ENCODE measurements at regions not wholly inside any gene's neighbourhood (a gene's known extent, or its start where the extent isn't known, plus 50 kb on each side); places are given as distances from the start of the nearest gene placed in this dataset.

- DNase-seq (ENCODE audit: low spot score): no peak
These were observed 161.9 kb upstream of the SPAG17 start for GRCh38 chr1:118346936-118347335.

GRCh38 chr1:118340928-118341910 is 156.2 kb upstream of the SPAG17 start:
- no peak for DNase-seq (ENCODE audit: low spot score)

- no peak for DNase-seq (ENCODE audit: low spot score)
These were observed 154.5 kb upstream of the SPAG17 start for GRCh38 chr1:118339400-118340124.

DNA sequence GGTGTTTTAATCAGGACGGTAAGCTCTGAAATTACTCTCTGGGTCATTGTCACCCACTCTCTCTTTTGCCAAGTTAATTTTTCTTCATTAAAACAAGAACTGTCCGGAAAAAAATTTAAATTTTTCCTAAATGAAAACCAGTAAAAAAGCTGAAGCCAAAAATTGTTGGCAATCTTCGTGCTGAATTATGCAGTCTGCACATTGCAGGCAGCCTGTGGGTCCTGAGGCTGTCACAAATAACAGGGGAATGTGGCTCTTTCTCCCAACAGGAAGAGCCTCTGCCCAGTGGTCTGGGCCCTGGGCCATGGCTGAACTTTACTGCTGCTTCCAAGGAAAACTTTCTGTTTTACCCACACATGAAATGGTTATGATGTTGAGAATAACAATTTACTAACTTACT is 153.9 kb upstream of the SPAG17 start:
- DNase-seq (ENCODE audit: low spot score): no peak

GRCh38 chr1:118337346-118337745 is 152.3 kb upstream of the SPAG17 start:
- DNase-seq (ENCODE audit: low spot score): no peak

DNA sequence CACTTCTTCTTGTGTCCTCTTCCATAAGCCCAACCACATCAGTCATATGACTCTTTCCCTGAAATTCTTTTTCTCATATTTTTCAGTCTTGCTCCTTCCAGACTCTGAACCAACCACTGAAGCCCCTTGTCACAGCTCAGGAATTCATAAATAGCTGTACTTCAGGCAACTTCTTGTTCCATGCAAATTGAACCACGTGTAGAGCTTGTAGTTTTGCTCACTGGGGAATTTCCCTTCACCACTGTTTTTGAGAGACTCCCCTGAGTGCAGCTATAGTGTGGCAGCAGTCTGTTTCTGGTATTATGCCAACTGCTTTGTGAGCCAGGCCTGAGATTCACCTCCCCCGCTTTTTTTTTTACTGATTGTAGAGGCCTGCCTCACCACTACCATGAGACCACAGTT is 150.3 kb upstream of the SPAG17 start:
- no peak for DNase-seq (ENCODE audit: low spot score)

DNA sequence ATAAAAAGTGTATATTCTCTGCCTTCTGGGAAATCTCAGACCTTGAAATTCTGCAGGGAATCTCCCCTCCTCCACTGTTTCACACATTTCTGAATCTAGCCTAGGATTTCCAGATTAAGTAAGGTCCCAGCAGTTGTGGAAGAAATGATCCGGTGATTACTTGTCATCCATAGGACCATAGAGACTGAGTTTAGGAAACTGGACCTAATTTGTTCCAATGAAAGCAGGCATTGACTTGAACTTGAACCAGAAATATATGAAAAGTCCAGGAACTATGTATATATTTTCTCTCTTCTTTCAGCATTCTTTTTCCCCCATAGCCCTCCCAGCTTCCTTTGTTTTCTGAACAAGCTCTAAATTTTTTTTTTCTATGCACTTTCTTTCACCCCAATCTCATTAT is 149.5 kb upstream of the SPAG17 start:
- no peak for DNase-seq (ENCODE audit: low spot score)

DNA sequence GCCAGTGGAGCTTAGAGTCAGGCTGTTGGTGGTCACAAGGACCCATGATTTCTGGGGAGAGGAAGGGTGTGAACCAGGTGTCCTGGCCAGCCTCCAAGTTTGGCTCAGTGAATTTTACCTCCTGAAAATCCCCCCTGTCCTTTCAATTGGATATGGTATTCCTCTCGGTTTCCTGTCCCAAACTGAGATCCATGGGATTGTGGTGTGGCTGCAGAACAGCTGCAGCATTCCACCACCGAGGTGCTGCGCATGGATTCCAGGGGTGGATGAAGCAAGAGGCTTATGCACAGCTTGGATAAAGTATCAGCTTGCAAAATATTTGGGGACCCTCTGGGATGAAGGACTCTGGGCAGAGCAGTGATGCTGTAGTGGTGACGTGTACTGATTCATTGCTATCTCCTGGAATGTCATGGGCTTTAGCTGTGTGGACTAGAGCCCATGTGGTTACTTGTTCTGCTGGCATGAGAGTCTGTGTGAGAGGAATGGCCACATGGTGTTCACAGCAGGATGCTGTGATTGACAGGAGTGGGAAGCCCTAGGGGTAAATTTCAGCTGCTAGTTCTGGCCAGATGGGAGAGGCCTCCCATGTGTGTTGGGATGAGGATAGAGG is 148.7 kb upstream of the SPAG17 start:
- DNase-seq (ENCODE audit: low spot score): no peak

- no peak for DNase-seq (ENCODE audit: low spot score)
These were observed 142.1 kb upstream of the SPAG17 start for GRCh38 chr1:118326960-118327629.

DNA sequence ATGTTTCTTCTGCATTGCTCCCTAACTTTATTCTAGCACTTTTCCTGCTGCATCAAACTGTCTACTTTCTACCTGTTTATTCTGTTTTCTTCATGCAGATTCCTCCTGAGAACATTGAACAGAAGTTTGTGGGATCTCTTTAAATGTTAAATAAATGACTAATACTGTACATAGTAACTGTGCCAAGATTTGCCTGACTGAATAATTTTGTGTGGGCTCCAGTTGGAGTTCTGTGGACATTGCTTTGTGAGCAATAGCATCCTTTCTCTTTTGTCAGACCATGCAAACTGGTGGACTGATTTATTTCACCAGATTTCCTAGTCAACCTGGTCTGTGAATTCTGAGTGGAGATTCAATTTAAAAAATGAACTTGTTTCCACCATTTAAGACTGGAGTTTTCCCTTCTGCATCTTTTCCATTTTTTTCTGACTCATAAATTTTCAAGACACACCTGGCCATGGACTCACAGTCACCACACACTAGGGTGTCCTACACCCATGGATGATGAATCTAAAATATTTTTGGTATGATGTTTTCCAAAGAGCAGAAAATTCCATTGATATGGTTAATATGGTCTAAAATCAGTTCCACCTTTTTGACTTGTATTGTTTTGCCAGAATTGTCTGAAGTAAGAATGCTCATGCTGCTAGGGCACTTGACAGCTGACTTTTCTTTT is 140.7 kb upstream of the SPAG17 start:
- DNase-seq (ENCODE audit: low spot score): no peak

DNA sequence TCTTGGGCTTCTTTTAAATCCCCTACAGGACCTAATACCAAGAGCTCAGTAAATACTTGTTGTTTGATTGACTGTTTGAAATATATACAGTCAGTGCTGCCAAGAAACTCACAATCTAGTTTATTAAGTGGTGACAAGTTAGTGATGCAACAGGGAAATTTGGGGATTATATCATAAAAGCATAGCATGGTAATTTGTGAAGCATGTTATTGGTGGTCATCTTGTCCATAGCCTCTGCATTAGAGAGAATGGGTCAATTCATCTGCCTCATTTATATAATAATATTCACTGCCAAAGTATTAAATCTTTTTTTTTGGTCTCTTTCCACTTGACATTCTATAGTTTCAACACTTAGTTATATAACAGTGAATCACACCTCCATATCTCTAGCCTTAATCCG is 138.2 kb upstream of the SPAG17 start:
- no peak for DNase-seq (ENCODE audit: low spot score)

DNA sequence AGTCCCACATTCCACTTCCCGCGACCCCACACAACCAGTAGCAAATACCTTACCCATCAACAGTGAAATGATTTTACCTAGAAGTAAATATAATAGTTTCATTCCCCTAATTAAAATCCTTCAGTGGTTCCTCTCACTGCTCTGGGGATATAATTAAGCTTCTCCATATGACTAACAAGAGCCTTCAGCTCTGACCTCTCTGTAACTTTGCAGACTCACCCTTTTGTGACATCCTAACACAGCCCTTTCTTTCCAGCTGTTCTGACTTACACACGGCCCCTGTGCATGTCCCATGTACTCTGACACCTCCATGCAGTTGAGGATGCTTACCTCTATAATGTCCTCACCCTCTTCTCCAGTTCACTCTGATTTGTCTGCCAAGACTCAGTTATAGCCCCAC is 137.3 kb upstream of the SPAG17 start:
- DNase-seq (ENCODE audit: low spot score): no peak

DNA sequence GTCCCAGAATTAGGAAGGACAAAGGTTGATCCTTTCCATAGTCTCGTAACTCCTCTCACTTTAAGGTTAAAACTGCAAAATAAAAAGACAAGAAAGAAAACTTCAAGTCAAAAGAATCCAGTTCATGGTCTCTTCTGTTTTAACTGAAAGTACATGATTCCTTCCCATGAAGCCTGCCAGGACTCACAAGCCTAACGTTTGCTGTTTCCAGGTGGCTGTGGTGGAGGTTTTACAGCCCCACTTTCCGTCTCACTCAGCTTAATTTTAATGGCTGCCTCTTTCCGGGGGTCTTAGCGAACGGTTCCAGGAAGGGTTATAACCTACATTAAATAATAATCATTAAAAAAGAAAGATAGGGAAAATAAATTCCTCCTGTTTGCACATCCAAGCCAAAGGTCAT is 136.8 kb upstream of the SPAG17 start:
- no peak for DNase-seq (ENCODE audit: low spot score)

DNA sequence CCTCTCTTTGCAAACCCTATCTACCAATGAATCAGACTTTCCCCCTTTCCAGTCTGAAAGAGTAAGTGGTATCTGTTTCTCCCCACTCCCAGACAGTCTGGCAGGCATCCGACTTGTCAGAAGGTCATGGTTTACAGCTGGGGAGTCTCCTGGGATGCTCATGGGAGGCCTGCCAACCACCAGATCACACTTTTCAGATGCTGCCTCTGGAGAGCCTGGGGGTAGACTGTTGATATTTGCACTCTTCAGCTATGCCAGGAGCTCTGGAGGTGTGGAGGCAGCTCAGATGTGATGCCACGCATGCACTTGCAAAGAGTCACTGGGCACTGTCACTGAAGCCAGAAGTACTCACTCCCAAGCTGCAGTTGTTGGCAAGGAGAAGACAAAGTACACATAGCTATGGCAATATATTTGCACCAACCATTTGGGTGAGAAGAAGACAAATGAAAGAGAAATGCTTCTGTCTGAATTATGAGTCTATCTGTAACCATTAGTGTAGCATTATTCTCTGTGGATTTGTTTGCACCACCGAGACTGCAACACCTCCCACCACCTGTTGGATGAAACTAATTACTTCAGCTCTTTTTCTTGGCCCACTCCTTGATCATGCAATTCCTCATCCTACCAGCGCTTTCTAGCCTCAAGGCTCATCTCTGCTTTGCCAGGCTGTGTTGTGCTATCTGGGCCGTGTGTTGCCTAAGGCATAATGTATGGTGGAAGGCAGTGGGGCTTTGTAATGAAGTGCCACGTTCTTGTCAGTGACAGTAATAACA is 133.0 kb upstream of the SPAG17 start:
- no peak for DNase-seq (ENCODE audit: low spot score)

GRCh38 chr1:118306851-118307250 is 121.8 kb upstream of the SPAG17 start:
- DNase-seq (ENCODE audit: low spot score): no peak

DNA sequence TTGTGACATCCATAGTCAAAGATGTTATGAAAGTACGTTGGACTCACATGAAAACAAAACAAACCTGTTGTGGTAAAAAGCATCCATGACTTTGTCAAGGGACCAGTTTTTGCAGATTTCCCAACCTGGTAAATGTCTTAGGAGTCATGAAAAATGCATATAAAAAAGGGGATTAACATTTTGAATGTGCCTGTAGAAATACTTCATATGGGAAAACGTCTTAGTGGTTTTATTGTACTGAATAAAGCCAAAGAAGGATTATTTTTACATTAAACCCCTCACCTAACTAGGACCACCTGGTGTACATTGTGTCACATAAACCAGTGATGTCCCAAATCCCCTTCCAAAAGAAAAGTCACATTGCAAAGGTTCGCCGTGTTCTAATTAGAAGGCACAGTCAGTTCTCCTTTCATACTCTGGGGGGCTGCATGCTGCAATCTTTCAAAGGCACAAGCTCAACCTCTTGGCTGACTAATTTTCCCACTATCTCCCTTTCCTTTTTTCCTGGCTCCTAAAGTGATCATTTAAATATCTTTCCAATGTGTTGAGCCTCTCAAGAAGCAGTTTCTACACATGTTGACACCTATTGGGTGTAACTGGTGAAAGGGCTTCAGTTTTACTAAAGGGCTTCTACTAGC is 119.8 kb upstream of the SPAG17 start:
- no peak for DNase-seq (ENCODE audit: low spot score)

DNA sequence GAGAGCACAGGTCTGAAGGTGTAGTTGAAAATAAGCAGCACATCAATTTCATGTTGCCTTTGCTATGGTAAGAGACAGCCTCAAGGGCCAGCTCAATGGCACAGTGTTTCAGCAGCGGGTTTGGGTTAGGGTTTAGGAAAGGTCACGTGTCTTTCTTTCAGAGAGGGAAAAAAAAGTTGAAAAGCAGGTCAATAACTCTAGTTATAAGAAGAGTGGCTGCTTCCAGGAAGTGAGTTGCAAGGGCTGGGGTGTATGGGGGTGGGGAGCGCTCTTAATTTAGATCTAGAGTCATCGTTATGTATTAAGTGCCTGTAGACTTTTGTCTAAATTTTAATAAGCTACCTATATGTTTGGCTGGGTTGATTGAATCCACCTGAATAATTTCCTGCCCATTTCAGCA is 118.5 kb upstream of the SPAG17 start:
- DNase-seq (ENCODE audit: low spot score): no peak

- no peak for DNase-seq (ENCODE audit: low spot score)
These were observed 118.0 kb upstream of the SPAG17 start for GRCh38 chr1:118303064-118303463.

DNA sequence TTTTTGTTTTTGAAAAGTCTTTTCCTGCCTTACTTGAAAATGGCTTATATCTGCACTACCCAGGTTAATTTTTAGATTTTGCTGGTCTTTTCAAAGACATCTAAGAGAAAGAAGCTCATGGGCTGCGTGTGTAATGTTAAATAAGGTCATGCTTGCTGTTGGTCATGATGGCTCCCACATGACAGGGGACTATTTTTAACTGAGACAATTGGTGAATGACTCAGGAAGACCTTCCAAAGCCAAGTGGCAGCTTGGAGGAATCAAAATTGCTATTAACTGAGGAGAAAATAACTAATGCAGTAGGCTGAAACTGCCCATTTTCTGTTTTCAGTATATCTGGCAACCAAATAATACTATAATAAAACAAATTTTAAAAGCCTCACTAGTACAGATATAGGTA is 117.1 kb upstream of the SPAG17 start:
- DNase-seq (ENCODE audit: low spot score): peak; percentile 47

GRCh38 chr1:118300808-118301207 is 115.8 kb upstream of the SPAG17 start:
- no peak for DNase-seq (ENCODE audit: low spot score)

Data from kidney capillary endothelial cell (primary cell).